BE2C (cell line): ENCODE measurements at regions not wholly inside any gene's neighbourhood (a gene's known extent, or its start where the extent isn't known, plus 50 kb on each side); places are given as distances from the start of the nearest gene placed in this dataset.

Experiments
- DNase-seq: peaks from one replicate; pipeline ENCODE4 v3.0.0-alpha.2; 2020
- H3K27me3 ChIP-seq: fragments of 250-450 bp; sonication (Bioruptor Pico); 2 replicates; pipeline ENCODE4 v1.5.1; 2020; ENCODE audit warnings: mild to moderate bottlenecking
- H3K36me3 ChIP-seq: fragments of 250-450 bp; sonication (Bioruptor Pico); 2 replicates; pipeline ENCODE4 v1.5.1; 2020; ENCODE audit warnings: mild to moderate bottlenecking
- H3K4me1 ChIP-seq: fragments of 250-450 bp; sonication (Bioruptor Pico); 2 replicates; pipeline ENCODE4 v1.5.1; 2020
- H3K4me3 ChIP-seq: 2 replicates; pipeline ENCODE4 v1.5.1; 2011; ENCODE audit warnings: low read depth, low read length
- H3K9me3 ChIP-seq: fragments of 250-450 bp; sonication (Bioruptor Pico); 2 replicates; pipeline ENCODE4 v1.5.1; 2020
- TF ChIP-seq, protein P1 (sequence below): IDR thresholded peaks from 2 replicates; pipeline ENCODE4 v1.5.1; 2012; ENCODE audit warnings: mild to moderate bottlenecking, low read depth, low read length

DNA sequence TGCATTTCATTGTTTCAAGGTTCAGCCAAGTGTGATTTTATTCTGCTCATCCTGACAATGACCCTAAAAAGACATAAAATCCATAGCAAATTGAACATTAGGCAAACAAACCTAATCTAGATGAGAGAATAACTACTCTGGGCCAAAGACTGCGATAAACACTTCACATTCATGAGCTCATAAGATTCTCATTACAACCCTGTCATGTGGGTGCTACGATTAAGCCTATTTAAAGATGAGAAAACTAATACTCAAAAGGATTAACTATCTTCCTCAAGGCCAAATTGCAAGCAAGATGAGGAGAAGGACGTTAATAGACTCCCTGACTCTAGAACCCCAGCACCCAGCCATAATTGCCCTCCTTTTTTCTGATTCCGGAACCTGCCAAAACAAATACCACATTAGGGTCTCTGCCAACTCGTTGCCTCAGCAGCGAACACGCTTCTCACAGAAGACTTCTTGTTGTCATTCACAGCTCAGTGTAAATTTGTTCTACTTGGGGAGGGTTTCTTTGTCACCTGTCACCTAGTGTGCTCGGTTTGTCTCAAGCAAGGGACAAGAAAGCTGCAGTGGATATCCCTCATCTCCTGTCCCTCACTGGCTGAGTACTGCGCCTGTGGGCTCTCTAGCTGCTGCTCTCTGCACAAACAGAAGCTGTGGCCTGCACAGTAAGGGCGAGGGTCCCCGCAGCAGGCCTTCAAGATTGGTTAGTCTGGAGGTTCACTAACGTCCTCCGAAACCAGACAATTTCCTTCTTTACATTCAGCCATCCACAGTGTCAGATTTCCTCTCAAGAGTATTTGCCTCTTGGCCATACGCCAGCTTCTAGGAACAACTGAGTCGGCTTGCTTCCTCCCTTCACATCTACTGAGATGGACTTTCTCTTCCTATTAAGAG is 200.0 kb upstream of the UBE2E2 start:
- H3K36me3 ChIP-seq = no peaks in the 10 kb centered on the region
- TF ChIP-seq, protein P1, sequence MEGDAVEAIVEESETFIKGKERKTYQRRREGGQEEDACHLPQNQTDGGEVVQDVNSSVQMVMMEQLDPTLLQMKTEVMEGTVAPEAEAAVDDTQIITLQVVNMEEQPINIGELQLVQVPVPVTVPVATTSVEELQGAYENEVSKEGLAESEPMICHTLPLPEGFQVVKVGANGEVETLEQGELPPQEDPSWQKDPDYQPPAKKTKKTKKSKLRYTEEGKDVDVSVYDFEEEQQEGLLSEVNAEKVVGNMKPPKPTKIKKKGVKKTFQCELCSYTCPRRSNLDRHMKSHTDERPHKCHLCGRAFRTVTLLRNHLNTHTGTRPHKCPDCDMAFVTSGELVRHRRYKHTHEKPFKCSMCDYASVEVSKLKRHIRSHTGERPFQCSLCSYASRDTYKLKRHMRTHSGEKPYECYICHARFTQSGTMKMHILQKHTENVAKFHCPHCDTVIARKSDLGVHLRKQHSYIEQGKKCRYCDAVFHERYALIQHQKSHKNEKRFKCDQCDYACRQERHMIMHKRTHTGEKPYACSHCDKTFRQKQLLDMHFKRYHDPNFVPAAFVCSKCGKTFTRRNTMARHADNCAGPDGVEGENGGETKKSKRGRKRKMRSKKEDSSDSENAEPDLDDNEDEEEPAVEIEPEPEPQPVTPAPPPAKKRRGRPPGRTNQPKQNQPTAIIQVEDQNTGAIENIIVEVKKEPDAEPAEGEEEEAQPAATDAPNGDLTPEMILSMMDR = no peak
- no peak for DNase-seq

DNA sequence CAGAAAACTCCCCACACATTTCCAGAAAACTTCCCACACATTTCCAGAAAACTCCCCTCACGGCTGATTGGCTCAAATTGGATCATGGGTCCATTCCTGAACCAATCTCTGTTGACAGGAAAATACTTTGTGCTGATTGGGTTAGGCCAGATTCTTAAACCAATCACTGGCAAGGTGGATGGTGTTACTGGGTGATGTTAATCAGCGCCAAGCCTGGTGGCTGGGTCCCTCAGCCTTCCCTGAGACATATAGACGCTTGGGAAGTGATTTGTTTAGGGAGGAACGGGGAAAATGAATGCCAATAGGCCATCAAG is 199.4 kb upstream of the UBE2E2 start:
- Histone ChIP-seq H3K27me3 (no peaks in the 10 kb centered on the region), H3K36me3 (no peaks in the 10 kb centered on the region), H3K4me1 (no peaks in the 10 kb centered on the region), H3K4me3 (no peak overlapping the region), H3K9me3 (no peaks in the 10 kb centered on the region)
- TF ChIP-seq, protein P1 = no peak
- no peak for DNase-seq

More for the DNA sequence above, 200.0 kb upstream of the UBE2E2 start:
- no peaks in the 10 kb centered on the region for H3K9me3 ChIP-seq
- no peaks in the 10 kb centered on the region for H3K27me3 ChIP-seq
- no peak overlapping the region for H3K4me3 ChIP-seq
- no peaks in the 10 kb centered on the region for H3K4me1 ChIP-seq

DNA sequence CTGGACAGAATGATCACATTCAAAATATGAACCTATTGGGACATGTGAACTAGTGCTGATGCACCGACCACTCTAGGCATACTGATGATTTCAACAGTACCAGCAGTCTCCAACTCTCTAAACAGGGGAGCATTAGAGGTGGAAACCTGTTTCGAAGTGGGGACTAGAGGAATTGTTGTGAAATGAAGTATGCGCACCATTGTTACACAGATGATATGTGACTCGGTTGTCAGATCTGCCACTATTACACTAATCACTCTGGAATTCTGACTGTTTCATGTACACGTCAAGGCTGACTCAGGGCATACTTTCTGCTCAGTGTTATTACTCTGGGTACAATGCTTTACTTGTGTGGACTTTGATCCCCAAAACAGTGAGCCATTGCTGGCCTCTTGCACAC is 198.2 kb upstream of the UBE2E2 start:
- Histone ChIP-seq H3K4me3 (no peak overlapping the region), H3K9me3 (no peaks in the 10 kb centered on the region), H3K36me3 (no peaks in the 10 kb centered on the region), H3K4me1 (no peaks in the 10 kb centered on the region), H3K27me3 (no peaks in the 10 kb centered on the region)
- TF ChIP-seq, protein P1 = no peak
- DNase-seq = no peak

DNA sequence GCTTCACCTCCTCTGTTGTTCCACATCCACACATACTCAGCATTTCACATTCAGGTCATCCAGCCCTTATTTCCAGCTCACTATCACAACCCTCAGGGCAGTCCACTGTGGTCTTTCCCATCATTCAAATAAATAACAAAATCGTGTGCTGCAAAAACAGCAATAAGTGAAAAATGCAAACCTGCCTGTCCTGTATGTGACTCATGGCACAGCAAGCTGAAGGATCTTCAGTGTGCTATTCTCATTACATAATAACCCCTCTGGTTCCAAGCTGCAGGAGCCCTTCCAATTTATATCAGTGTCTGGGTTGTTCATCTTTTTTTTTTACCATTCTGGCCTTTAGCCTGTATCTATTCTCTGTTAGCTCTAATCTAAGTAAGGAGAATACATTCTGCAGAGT is 185.3 kb upstream of the UBE2E2 start:
- Histone ChIP-seq H3K4me3 (no peak overlapping the region), H3K27me3 (no peaks in the 10 kb centered on the region), H3K9me3 (no peaks in the 10 kb centered on the region), H3K4me1 (no peaks in the 10 kb centered on the region), H3K36me3 (no peaks in the 10 kb centered on the region)
- TF ChIP-seq, protein P1 = no peak
- DNase-seq = no peak

DNA sequence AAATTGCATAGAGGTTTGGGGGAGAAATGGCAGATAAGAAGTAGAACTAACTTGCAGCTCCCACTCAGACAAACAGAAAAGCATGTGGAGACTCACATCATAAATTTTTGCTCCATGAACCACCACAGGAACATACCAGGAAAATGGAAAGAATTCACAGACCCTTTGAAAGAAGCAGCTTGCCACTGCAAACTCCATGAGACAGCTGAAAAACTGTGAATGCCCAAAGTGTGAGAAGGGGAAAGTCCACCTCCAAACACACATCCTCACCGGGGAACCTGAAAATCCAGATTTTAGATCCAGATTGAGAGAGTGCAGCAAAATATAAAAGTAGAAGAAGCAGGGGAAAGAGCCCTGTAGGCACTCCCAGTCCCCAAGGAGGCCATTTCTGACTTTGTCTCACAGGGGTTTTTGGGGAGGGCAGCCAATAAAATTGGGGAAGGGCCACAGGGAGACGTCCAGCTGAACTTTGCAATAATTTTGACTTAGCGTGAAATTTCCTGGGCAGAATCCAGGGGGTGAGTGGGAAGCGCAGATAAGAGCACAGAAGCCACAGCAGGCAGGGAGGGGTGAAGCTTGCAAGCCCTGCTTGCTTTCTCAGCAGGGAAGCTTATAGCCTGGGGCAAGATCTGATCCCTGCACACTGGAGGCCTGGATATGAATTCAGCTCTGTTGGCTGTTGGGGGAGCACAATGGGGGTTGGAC is 183.4 kb upstream of the UBE2E2 start:
- TF ChIP-seq, protein P1 = no peak
- no peaks in the 10 kb centered on the region for H3K4me1 ChIP-seq
- no peaks in the 10 kb centered on the region for H3K9me3 ChIP-seq
- no peaks in the 10 kb centered on the region for H3K36me3 ChIP-seq
- DNase-seq = no peak
- H3K27me3 ChIP-seq = no peaks in the 10 kb centered on the region
- no peak overlapping the region for H3K4me3 ChIP-seq

DNA sequence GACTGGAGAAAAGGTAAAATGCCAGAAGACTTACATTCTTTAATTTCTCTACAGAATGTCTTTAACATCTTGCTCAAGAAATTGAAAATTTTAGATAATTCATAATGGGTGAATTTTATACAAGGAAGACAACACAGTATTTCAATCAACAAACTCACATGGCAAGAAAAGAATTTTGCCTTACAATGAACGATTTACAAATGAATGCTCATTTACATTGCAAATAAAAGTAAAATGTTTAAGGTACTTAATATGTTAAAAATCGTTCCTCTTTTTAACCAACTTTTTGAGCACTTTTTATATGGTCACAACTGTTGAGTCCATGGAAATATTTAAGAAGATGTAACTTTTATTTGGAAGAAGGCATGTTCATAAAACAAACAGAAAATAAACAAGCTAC is 174.8 kb upstream of the UBE2E2 start:
- H3K4me1 ChIP-seq = no peaks in the 10 kb centered on the region
- no peaks in the 10 kb centered on the region for H3K9me3 ChIP-seq
- no peak overlapping the region for H3K4me3 ChIP-seq
- no peak for DNase-seq
- H3K27me3 ChIP-seq = no peaks in the 10 kb centered on the region
- no peaks in the 10 kb centered on the region for H3K36me3 ChIP-seq
- TF ChIP-seq, protein P1 = no peak
